OCI-LY1 (cell line): ENCODE measurements at regions not wholly inside any gene's neighbourhood (a gene's known extent, or its start where the extent isn't known, plus 50 kb on each side); places are given as distances from the start of the nearest gene placed in this dataset.

Experiments used
- H2AFZ ChIP-seq: fragments of 200-600 bp; sonication (generic), shearing (Covaris generic); 2 replicates; pipeline ENCODE4 v1.6.0; 2014; ENCODE audit warnings: antibody characterized with exemption, mild to moderate bottlenecking, low read length
- H3F3A ChIP-seq: fragments of 200-600 bp; sonication (generic), shearing (Covaris generic); 2 replicates; pipeline ENCODE4 v1.6.0; 2014; ENCODE audit warnings: mild to moderate bottlenecking, antibody characterized with exemption, low read length, moderate library complexity; ENCODE audit not compliant: insufficient read depth
- H3K27ac ChIP-seq: fragments of 200-600 bp; sonication (generic); 2 replicates; pipeline ENCODE4 v1.5.1; 2014; ENCODE audit warnings: low read length, mixed run types, mild to moderate bottlenecking, low read depth; ENCODE audit not compliant: poor library complexity, severe bottlenecking
- H3K27me3 ChIP-seq: fragments of 200-600 bp; sonication (generic); 2 replicates; pipeline ENCODE4 v1.6.0; 2014; ENCODE audit warnings: antibody characterized with exemption, mild to moderate bottlenecking, low read length, moderate library complexity; ENCODE audit not compliant: insufficient read depth
- H3K36me3 ChIP-seq: fragments of 200-600 bp; sonication (generic); 2 replicates; pipeline ENCODE4 v1.6.1; 2014; ENCODE audit warnings: mild to moderate bottlenecking, antibody characterized with exemption, low read length, moderate library complexity, mixed read lengths; ENCODE audit not compliant: insufficient read depth
- H3K4me1 ChIP-seq: fragments of 200-600 bp; sonication (generic); 2 replicates; pipeline ENCODE4 v1.5.1; 2014; ENCODE audit warnings: mild to moderate bottlenecking, low read length, moderate library complexity; ENCODE audit not compliant: insufficient read depth, severe bottlenecking
- H3K4me2 ChIP-seq: fragments of 200-600 bp; sonication (generic), shearing (Covaris generic); 2 replicates; pipeline ENCODE4 v1.6.1; 2014; ENCODE audit warnings: low read length
- H3K4me3 ChIP-seq: fragments of 200-600 bp; sonication (generic); 2 replicates; pipeline ENCODE4 v1.5.1; 2014; ENCODE audit warnings: low read length, low read depth, mild to moderate bottlenecking, mixed read lengths; ENCODE audit not compliant: poor library complexity, severe bottlenecking
- H3K79me2 ChIP-seq: fragments of 200-600 bp; shearing (Covaris generic); 2 replicates; pipeline ENCODE4 v1.6.1; 2016; ENCODE audit warnings: mixed run types, low read length, mixed read lengths; ENCODE audit not compliant: insufficient read depth
- H3K9ac ChIP-seq: fragments of 200-600 bp; sonication (generic), shearing (Covaris generic); 2 replicates; pipeline ENCODE4 v1.6.1; 2014; ENCODE audit warnings: mild to moderate bottlenecking, low read length, mixed read lengths
- H3K9me2 ChIP-seq: fragments of 200-600 bp; sonication (generic), shearing (Covaris generic); 2 replicates; pipeline ENCODE4 v1.6.1; 2014; ENCODE audit warnings: low read depth, mild to moderate bottlenecking, low read length, mixed read lengths
- H3K9me3 ChIP-seq: fragments of 200-600 bp; shearing (Covaris generic); 2 replicates; pipeline ENCODE4 v1.6.1; 2014; ENCODE audit warnings: low read length, mixed read lengths
- H4K20me1 ChIP-seq: fragments of 200-600 bp; sonication (generic), shearing (Covaris generic); 2 replicates; pipeline ENCODE4 v1.6.0; 2016; ENCODE audit warnings: mild to moderate bottlenecking, low read length; ENCODE audit not compliant: insufficient read depth
- CTCF ChIP-seq: fragments of 200-600 bp; sonication (generic), shearing (Covaris generic); IDR thresholded peaks from 2 replicates; pipeline ENCODE4 v1.5.1; 2017; ENCODE audit warnings: mild to moderate bottlenecking, antibody characterized with exemption, low read length, moderate library complexity, mixed read lengths
- EZH2 ChIP-seq: fragments of 200-600 bp; sonication (generic), shearing (Covaris generic); IDR thresholded peaks from 2 replicates; pipeline ENCODE4 v1.8.0; 2017; ENCODE audit warnings: borderline replicate concordance, mixed run types, mild to moderate bottlenecking, antibody characterized with exemption, low read length, moderate library complexity, mixed read lengths

DNA sequence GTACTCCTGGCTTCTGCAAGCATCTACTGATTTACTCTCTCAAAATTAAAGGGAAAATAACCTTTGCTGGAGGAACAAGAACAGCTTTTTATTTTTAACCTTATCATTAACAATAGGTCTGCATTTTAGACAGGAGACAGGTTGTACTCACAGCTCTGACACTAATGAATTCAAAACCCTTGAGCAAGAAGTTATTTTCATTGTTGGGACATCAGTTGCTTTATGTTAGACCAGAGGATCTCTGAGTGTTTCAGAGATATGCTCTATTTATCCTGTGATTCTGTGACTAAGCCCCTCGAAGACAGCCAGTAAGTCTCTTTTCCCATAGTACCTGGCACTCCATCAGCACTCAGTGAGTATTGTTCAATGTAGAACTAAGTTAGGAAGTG, 190.2 kb upstream of the PCSK5 start:
- Histone ChIP-seq H3K4me1 (no peaks in the 10 kb centered on the region), H3K9ac (no peak overlapping the region), H3K4me3 (no peak overlapping the region), H3K9me3 (no peaks in the 10 kb centered on the region), H3F3A (no peaks in the 10 kb centered on the region), H3K27ac (no peak overlapping the region), H4K20me1 (no peaks in the 10 kb centered on the region), H2AFZ (no peak overlapping the region), H3K36me3 (no peaks in the 10 kb centered on the region; the same call in 1 of the 2 replicates), H3K27me3 (no peaks in the 10 kb centered on the region), H3K79me2 (no peaks in the 10 kb centered on the region), H3K9me2 (no peaks in the 10 kb centered on the region), H3K4me2 (no peak overlapping the region)
- TF ChIP-seq EZH2 (no peak), CTCF (no peak)

GRCh38 chr9:75707191-75707590, 183.3 kb upstream of the PCSK5 start:
- Histone ChIP-seq H3K27me3 (no peaks in the 10 kb centered on the region), H3K27ac (no peak overlapping the region), H3K4me3 (no peak overlapping the region), H3K4me1 (no peaks in the 10 kb centered on the region), H3K9ac (no peak overlapping the region), H3F3A (no peaks in the 10 kb centered on the region), H3K36me3 (no peaks in the 10 kb centered on the region; the same call in 1 of the 2 replicates), H3K9me3 (no peaks in the 10 kb centered on the region), H3K4me2 (no peak overlapping the region), H4K20me1 (no peaks in the 10 kb centered on the region), H3K9me2 (no peaks in the 10 kb centered on the region), H2AFZ (no peak overlapping the region), H3K79me2 (no peaks in the 10 kb centered on the region)
- TF ChIP-seq CTCF: no peak
- no peak for TF ChIP-seq EZH2

DNA sequence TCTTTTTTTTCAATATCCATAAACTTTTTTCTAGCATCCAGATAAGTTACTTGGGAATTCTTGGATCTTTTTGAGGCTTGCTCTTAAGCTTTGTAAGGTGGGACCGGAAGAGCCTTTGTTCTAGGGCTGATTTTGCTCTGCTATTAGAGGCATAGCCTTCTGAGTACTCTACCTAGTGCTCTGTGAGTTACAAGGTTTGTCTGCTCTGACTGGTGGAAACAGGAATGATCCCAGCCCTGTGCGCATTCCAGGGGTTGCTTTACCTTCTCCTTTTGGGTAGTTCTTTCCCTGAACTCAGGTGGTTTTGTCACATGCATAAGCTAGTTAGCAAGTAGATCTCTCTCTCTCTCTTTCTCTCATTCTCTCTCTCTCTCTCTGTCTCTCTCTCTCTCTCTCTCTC, 180.8 kb upstream of the PCSK5 start:
- H3K4me3 ChIP-seq: no peak overlapping the region
- H3K27ac ChIP-seq: no peak overlapping the region
- H4K20me1 ChIP-seq: no peaks in the 10 kb centered on the region
- no peaks in the 10 kb centered on the region; the same call in 1 of the 2 replicates for H3K36me3 ChIP-seq
- H3K9me2 ChIP-seq: no peaks in the 10 kb centered on the region
- H3K4me2 ChIP-seq: no peak overlapping the region
- no peak overlapping the region for H3K9ac ChIP-seq
- H3K79me2 ChIP-seq: no peaks in the 10 kb centered on the region
- no peaks in the 10 kb centered on the region for H3K27me3 ChIP-seq
- H2AFZ ChIP-seq: no peak overlapping the region
- no peak for TF ChIP-seq EZH2
- no peak for TF ChIP-seq CTCF
- no peaks in the 10 kb centered on the region for H3K4me1 ChIP-seq
- no peaks in the 10 kb centered on the region for H3K9me3 ChIP-seq
- H3F3A ChIP-seq: no peaks in the 10 kb centered on the region
